Fibroblast of skin of left biceps (primary cell): ENCODE measurements at regions not wholly inside any gene's neighbourhood (a gene's known extent, or its start where the extent isn't known, plus 50 kb on each side); places are given as distances from the start of the nearest gene placed in this dataset.
"Not testable (repeated sequence)": the region's sequence is repeated elsewhere in the genome, so short reads cannot be mapped to it uniquely, and the experiment has no call there.

Experiments
- DNase-seq, 2 experiments: peaks; one replicate each; pipeline ENCODE4 v3.0.0-alpha.2; 2013; ENCODE audit warnings: low read depth in 2 of 2

GRCh38 chr3:192033246-192033645, 572.3 kb downstream of the PYDC2 start:
- no peak for DNase-seq

- no peak for DNase-seq
Observed at GRCh38 chr3:192038726-192039125, 577.8 kb downstream of the PYDC2 start.

GRCh38 chr3:192039593-192039992, 578.6 kb downstream of the PYDC2 start:
- DNase-seq = no peak

- no peak for DNase-seq
Observed at GRCh38 chr3:192040282-192041043, 579.5 kb downstream of the PYDC2 start.

- DNase-seq = no peak
Observed at GRCh38 chr3:192042116-192042515, 581.2 kb downstream of the PYDC2 start.

GRCh38 chr3:192054881-192055280, 593.9 kb downstream of the PYDC2 start:
- no peak for DNase-seq

- no peak for DNase-seq
Observed at GRCh38 chr3:192055946-192056345, 595.0 kb downstream of the PYDC2 start.

- DNase-seq = no peak
Observed at GRCh38 chr3:192057261-192057660, 596.3 kb downstream of the PYDC2 start.

GRCh38 chr3:192060160-192060781, 599.3 kb downstream of the PYDC2 start:
- DNase-seq = no peak

GRCh38 chr3:192061426-192061825, 600.5 kb downstream of the PYDC2 start:
- DNase-seq = no peak

GRCh38 chr3:192062186-192062585, 601.2 kb downstream of the PYDC2 start:
- no peak for DNase-seq

GRCh38 chr3:192063570-192063969, 602.6 kb downstream of the PYDC2 start:
- no peak for DNase-seq

GRCh38 chr3:192064959-192065358, 604.0 kb downstream of the PYDC2 start:
- DNase-seq = no peak

GRCh38 chr3:192066253-192066652, 605.3 kb downstream of the PYDC2 start:
- DNase-seq = not testable (repeated sequence)

- DNase-seq = no peak
Observed at GRCh38 chr3:192068464-192069254, 607.7 kb downstream of the PYDC2 start.

- no peak for DNase-seq
Observed at GRCh38 chr3:192077795-192078497, 617.0 kb downstream of the PYDC2 start.

- DNase-seq = no peak
Observed at GRCh38 chr3:192079098-192079497, 618.1 kb downstream of the PYDC2 start.

- DNase-seq = no peak
Observed at GRCh38 chr3:192080336-192080735, 619.4 kb downstream of the PYDC2 start.

GRCh38 chr3:192082730-192083660, 622.0 kb downstream of the PYDC2 start:
- DNase-seq = no peak
